PC-9 (cell line): ENCODE measurements at regions not wholly inside any gene's neighbourhood (a gene's known extent, or its start where the extent isn't known, plus 50 kb on each side); places are given as distances from the start of the nearest gene placed in this dataset.

Experiments used
- CTCF ChIP-seq: fragments of 200-600 bp; sonication (generic); conservative IDR thresholded peaks from 2 replicates; pipeline ENCODE4 v1.6.1; 2017; ENCODE audit warnings: mixed run types, antibody characterized with exemption, mild to moderate bottlenecking, moderate library complexity
- EZH2 ChIP-seq: fragments of 200-600 bp; sonication (generic); IDR thresholded peaks from 2 replicates; pipeline ENCODE4 v1.8.0; 2017; ENCODE audit warnings: antibody characterized with exemption, low read depth

GRCh38 chr2:105997711-105998110, 196.4 kb downstream of the UXS1 start:
- TF ChIP-seq CTCF (no peak), EZH2 (no peak)
